ENCODE measurements at regions not wholly inside any gene's neighbourhood (a gene's known extent, or its start where the extent isn't known, plus 50 kb on each side); places are given as distances from the start of the nearest gene placed in this dataset.

GRCh38 chr4:17197070-17197469, 298.6 kb upstream of the LDB2 start:
- Histone ChIP-seq H3K27me3 (ENCODE audit: control insufficient read depth in 1 of 2, insufficient read depth in 2 of 2, low read length in 2 of 2) (no peaks in the 10 kb centered on the region), H3K36me3 (ENCODE audit: insufficient read depth, low read length) (no peaks in the 10 kb centered on the region), H3K9me3 (ENCODE audit: low read length) (no peaks in the 10 kb centered on the region), H3K4me1 (ENCODE audit: insufficient read depth, low read length) (no peaks in the 10 kb centered on the region), H3K4me3 (ENCODE audit: low read depth in 1 of 2, low read length in 2 of 2) (no peak overlapping the region), H3K27ac (ENCODE audit: low read depth, low read length) (no peak overlapping the region), H3K9ac (ENCODE audit: low read length) (no peak overlapping the region)

- H3K27me3 ChIP-seq (ENCODE audit: control insufficient read depth in 1 of 2, insufficient read depth in 2 of 2, low read length in 2 of 2): no peaks in the 10 kb centered on the region
- no peak overlapping the region for H3K4me3 ChIP-seq (ENCODE audit: low read depth in 1 of 2, low read length in 2 of 2)
- no peaks in the 10 kb centered on the region for H3K9me3 ChIP-seq (ENCODE audit: low read length)
- H3K27ac ChIP-seq (ENCODE audit: low read depth, low read length): no peak overlapping the region
- no peaks in the 10 kb centered on the region for H3K36me3 ChIP-seq (ENCODE audit: insufficient read depth, low read length)
- no peak overlapping the region for H3K9ac ChIP-seq (ENCODE audit: low read length)
- no peaks in the 10 kb centered on the region for H3K4me1 ChIP-seq (ENCODE audit: insufficient read depth, low read length)
Measured at GRCh38 chr4:17195461-17196275, 297.2 kb upstream of the LDB2 start.

GRCh38 chr4:17194586-17194985, 296.1 kb upstream of the LDB2 start:
- Histone ChIP-seq H3K36me3 (ENCODE audit: insufficient read depth, low read length) (no peaks in the 10 kb centered on the region), H3K4me3 (ENCODE audit: low read depth in 1 of 2, low read length in 2 of 2) (no peak overlapping the region), H3K9ac (ENCODE audit: low read length) (no peak overlapping the region), H3K27ac (ENCODE audit: low read depth, low read length) (no peak overlapping the region), H3K27me3 (ENCODE audit: control insufficient read depth in 1 of 2, insufficient read depth in 2 of 2, low read length in 2 of 2) (no peaks in the 10 kb centered on the region), H3K4me1 (ENCODE audit: insufficient read depth, low read length) (no peaks in the 10 kb centered on the region), H3K9me3 (ENCODE audit: low read length) (no peaks in the 10 kb centered on the region)

GRCh38 chr4:17189759-17190158, 291.3 kb upstream of the LDB2 start:
- H3K27ac ChIP-seq (ENCODE audit: low read depth, low read length): no peak overlapping the region
- H3K4me3 ChIP-seq (ENCODE audit: low read depth in 1 of 2, low read length in 2 of 2): no peak overlapping the region
- no peaks in the 10 kb centered on the region for H3K27me3 ChIP-seq (ENCODE audit: control insufficient read depth in 1 of 2, insufficient read depth in 2 of 2, low read length in 2 of 2)
- no peaks in the 10 kb centered on the region for H3K36me3 ChIP-seq (ENCODE audit: insufficient read depth, low read length)
- H3K9ac ChIP-seq (ENCODE audit: low read length): no peak overlapping the region
- H3K9me3 ChIP-seq (ENCODE audit: low read length): no peaks in the 10 kb centered on the region
- no peaks in the 10 kb centered on the region for H3K4me1 ChIP-seq (ENCODE audit: insufficient read depth, low read length)

- Histone ChIP-seq H3K27me3 (ENCODE audit: control insufficient read depth in 1 of 2, insufficient read depth in 2 of 2, low read length in 2 of 2) (no peaks in the 10 kb centered on the region), H3K36me3 (ENCODE audit: insufficient read depth, low read length) (no peaks in the 10 kb centered on the region), H3K4me1 (ENCODE audit: insufficient read depth, low read length) (no peaks in the 10 kb centered on the region), H3K27ac (ENCODE audit: low read depth, low read length) (no peak overlapping the region), H3K9me3 (ENCODE audit: low read length) (no peaks in the 10 kb centered on the region), H3K4me3 (ENCODE audit: low read depth in 1 of 2, low read length in 2 of 2) (no peak overlapping the region), H3K9ac (ENCODE audit: low read length) (no peak overlapping the region)
Measured at GRCh38 chr4:17189401-17189720, 290.9 kb upstream of the LDB2 start.

GRCh38 chr4:17188547-17189400, 290.3 kb upstream of the LDB2 start:
- Histone ChIP-seq H3K9me3 (ENCODE audit: low read length) (no peaks in the 10 kb centered on the region), H3K27me3 (ENCODE audit: control insufficient read depth in 1 of 2, insufficient read depth in 2 of 2, low read length in 2 of 2) (no peaks in the 10 kb centered on the region), H3K9ac (ENCODE audit: low read length) (no peak overlapping the region), H3K4me1 (ENCODE audit: insufficient read depth, low read length) (no peaks in the 10 kb centered on the region), H3K27ac (ENCODE audit: low read depth, low read length) (no peak overlapping the region), H3K4me3 (ENCODE audit: low read depth in 1 of 2, low read length in 2 of 2) (no peak overlapping the region), H3K36me3 (ENCODE audit: insufficient read depth, low read length) (no peaks in the 10 kb centered on the region)

GRCh38 chr4:17188125-17188524, 289.7 kb upstream of the LDB2 start:
- H3K9me3 ChIP-seq (ENCODE audit: low read length): no peaks in the 10 kb centered on the region
- H3K27ac ChIP-seq (ENCODE audit: low read depth, low read length): no peak overlapping the region
- no peak overlapping the region for H3K9ac ChIP-seq (ENCODE audit: low read length)
- H3K36me3 ChIP-seq (ENCODE audit: insufficient read depth, low read length): no peaks in the 10 kb centered on the region
- no peak overlapping the region for H3K4me3 ChIP-seq (ENCODE audit: low read depth in 1 of 2, low read length in 2 of 2)
- no peaks in the 10 kb centered on the region for H3K27me3 ChIP-seq (ENCODE audit: control insufficient read depth in 1 of 2, insufficient read depth in 2 of 2, low read length in 2 of 2)
- no peaks in the 10 kb centered on the region for H3K4me1 ChIP-seq (ENCODE audit: insufficient read depth, low read length)

- H3K9me3 ChIP-seq (ENCODE audit: low read length): no peaks in the 10 kb centered on the region
Measured at GRCh38 chr4:17187003-17187402, 288.6 kb upstream of the LDB2 start.

GRCh38 chr4:17182888-17183287, 284.4 kb upstream of the LDB2 start:
- Histone ChIP-seq H3K36me3 (ENCODE audit: insufficient read depth, low read length) (no peaks in the 10 kb centered on the region), H3K27me3 (ENCODE audit: control insufficient read depth in 1 of 2, insufficient read depth in 2 of 2, low read length in 2 of 2) (no peaks in the 10 kb centered on the region), H3K4me1 (ENCODE audit: insufficient read depth, low read length) (no peaks in the 10 kb centered on the region), H3K4me3 (ENCODE audit: low read depth in 1 of 2, low read length in 2 of 2) (no peak overlapping the region), H3K27ac (ENCODE audit: low read depth, low read length) (no peak overlapping the region), H3K9ac (ENCODE audit: low read length) (no peak overlapping the region), H3K9me3 (ENCODE audit: low read length) (no peaks in the 10 kb centered on the region)

More at GRCh38 chr4:17187003-17187402, 288.6 kb upstream of the LDB2 start:
- Histone ChIP-seq H3K27me3 (ENCODE audit: control insufficient read depth in 1 of 2, insufficient read depth in 2 of 2, low read length in 2 of 2) (no peaks in the 10 kb centered on the region), H3K4me1 (ENCODE audit: insufficient read depth, low read length) (no peaks in the 10 kb centered on the region), H3K27ac (ENCODE audit: low read depth, low read length) (no peak overlapping the region), H3K36me3 (ENCODE audit: insufficient read depth, low read length) (no peaks in the 10 kb centered on the region), H3K9ac (ENCODE audit: low read length) (no peak overlapping the region), H3K4me3 (ENCODE audit: low read depth in 1 of 2, low read length in 2 of 2) (no peak overlapping the region)

GRCh38 chr4:17174751-17175150, 276.3 kb upstream of the LDB2 start:
- Histone ChIP-seq H3K9ac (ENCODE audit: low read length) (no peak overlapping the region), H3K27ac (ENCODE audit: low read depth, low read length) (no peak overlapping the region), H3K4me3 (ENCODE audit: low read depth in 1 of 2, low read length in 2 of 2) (no peak overlapping the region), H3K27me3 (ENCODE audit: control insufficient read depth in 1 of 2, insufficient read depth in 2 of 2, low read length in 2 of 2) (no peaks in the 10 kb centered on the region), H3K4me1 (ENCODE audit: insufficient read depth, low read length) (no peaks in the 10 kb centered on the region), H3K9me3 (ENCODE audit: low read length) (no peaks in the 10 kb centered on the region), H3K36me3 (ENCODE audit: insufficient read depth, low read length) (no peaks in the 10 kb centered on the region)

GRCh38 chr4:17173300-17173699, 274.9 kb upstream of the LDB2 start:
- Histone ChIP-seq H3K27me3 (ENCODE audit: control insufficient read depth in 1 of 2, insufficient read depth in 2 of 2, low read length in 2 of 2) (no peaks in the 10 kb centered on the region), H3K4me3 (ENCODE audit: low read depth in 1 of 2, low read length in 2 of 2) (no peak overlapping the region), H3K9ac (ENCODE audit: low read length) (no peak overlapping the region), H3K36me3 (ENCODE audit: insufficient read depth, low read length) (no peaks in the 10 kb centered on the region), H3K9me3 (ENCODE audit: low read length) (no peaks in the 10 kb centered on the region), H3K4me1 (ENCODE audit: insufficient read depth, low read length) (no peaks in the 10 kb centered on the region), H3K27ac (ENCODE audit: low read depth, low read length) (no peak overlapping the region)
